NCI-H510A (cell line): ENCODE measurements at regions not wholly inside any gene's neighbourhood (a gene's known extent, or its start where the extent isn't known, plus 50 kb on each side); places are given as distances from the start of the nearest gene placed in this dataset.

Source experiments
- DNase-seq: peaks from one replicate; lab custom pipeline; 2025; lab: John Stamatoyannopoulos, UW

GRCh38 chr16:79329967-79330366 is 270.6 kb downstream of the MAF start:
- no peak for DNase-seq

DNA sequence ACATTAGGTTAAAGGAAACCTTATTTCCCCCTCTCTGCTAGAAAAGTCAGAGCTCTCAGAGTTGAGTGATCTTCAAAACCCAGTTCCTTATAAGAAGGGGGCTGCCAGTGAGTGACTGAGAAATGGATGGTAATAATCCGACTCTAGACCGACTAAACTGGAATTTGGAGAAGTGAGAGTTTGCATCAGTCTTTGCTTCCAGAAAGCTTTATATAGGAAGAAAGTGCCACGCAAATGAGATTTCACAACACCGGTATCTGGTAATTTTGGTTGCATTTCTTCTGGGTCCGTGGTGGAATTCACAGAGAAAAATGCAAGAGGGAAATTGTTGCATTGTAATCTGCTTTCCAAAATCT is 271.4 kb downstream of the MAF start:
- DNase-seq, result no peak

- no peak for DNase-seq
Observed at GRCh38 chr16:79328402-79329165, 272.0 kb downstream of the MAF start.

DNA sequence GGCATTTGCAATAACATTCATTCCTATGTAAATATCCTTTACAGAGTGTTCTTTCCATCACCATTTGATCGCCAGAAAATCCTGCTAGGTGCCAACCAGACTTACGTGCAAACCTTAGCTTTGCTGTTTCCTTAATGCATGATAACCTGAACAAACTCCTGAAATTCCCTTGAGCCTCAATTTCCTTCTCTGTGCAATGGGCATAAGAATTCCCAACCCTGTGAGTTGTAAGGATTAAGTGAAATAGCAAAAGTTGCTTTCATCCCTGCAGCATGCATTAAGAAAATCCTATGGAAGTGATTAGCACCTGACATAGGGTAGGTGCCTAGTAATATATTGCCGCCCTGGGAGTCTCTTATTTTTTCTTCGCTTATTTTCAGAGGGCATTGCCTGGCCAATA is 272.7 kb downstream of the MAF start:
- no peak for DNase-seq

DNA sequence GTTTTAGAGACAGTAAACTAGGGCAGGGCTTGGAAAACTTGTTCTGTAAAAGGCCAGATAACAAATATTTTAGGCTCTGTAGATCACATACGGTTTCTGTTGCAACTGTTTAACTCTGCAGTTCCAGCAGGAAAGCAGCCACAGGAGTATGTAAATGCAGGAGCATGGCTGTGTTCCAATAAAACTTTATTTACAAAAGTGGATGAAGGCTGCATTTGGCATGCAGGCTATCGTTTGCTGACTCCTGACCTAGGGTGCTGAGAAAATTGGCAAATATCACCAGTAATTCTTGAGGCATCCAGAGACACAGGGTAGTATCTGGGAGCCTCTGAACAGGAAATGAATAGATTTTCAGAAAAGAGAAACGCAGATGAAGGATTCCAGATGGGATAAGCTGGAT is 274.0 kb downstream of the MAF start:
- no peak for DNase-seq

GRCh38 chr16:79325226-79325945 is 275.2 kb downstream of the MAF start:
- no peak for DNase-seq

GRCh38 chr16:79320956-79321355 is 279.6 kb downstream of the MAF start:
- no peak for DNase-seq

- no peak for DNase-seq
Observed at GRCh38 chr16:79318143-79318899, 282.2 kb downstream of the MAF start.

DNA sequence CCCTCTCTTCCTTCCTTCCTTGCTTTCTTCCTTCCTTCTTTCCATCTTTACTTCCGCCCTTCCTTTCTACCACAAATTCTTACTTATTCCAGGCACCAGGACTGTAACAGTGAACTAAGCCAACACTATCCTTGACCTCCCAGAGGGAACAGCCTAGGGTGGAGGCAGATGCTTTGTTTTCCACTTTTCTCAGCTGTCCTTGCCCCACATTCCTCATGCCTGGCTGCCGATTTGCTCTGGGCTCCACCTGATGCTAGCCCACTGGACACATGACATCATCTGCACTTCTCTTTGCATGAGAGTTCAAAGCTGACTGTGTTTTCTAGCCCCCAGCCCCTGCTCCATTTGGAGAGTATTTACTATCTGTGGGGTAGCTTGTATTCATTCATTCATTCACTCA is 283.0 kb downstream of the MAF start:
- no peak for DNase-seq

- DNase-seq, result no peak
Observed at GRCh38 chr16:79317026-79317425, 283.5 kb downstream of the MAF start.

- DNase-seq, result no peak
Observed at GRCh38 chr16:79316004-79316458, 284.5 kb downstream of the MAF start.

DNA sequence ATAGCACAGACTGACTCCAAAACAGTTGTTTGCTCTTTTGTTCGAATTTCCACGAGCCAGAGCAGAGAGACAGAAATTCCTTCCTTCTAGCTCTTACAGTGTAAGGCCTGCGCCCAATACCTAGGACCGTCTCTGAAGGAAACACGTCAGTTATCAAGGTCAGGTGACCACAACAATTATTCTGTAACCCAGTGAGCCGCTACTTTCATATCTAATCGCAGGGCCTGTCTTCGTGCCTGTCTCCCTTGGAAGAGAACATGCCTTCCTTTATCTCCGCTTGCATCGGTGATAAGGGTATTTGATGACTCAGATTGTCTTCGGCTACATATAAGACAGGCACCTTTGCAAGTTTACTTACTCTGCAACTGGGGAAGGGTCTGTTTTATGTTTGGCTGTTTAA is 288.0 kb downstream of the MAF start:
- no peak for DNase-seq

DNA sequence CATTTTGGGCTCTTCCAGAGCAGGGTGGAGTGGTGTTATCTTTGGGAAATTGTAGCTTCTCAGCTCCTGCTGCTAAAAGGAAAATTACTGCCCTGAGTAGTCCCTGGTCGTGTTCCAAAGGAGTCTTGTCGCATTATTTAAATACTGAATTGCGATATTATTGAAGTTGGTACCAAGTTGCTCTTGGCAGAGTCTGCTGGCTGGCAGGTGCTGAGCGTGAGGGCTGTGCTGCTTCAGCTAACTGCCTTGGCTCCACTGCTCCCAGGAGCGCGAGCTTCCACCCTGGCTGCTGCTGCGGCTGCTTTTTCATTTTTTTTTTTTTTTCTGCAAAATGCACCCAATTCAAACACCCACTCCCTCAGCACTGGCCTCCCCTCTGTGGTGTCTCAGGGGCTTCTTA is 289.8 kb downstream of the MAF start:
- DNase-seq, result no peak

DNA sequence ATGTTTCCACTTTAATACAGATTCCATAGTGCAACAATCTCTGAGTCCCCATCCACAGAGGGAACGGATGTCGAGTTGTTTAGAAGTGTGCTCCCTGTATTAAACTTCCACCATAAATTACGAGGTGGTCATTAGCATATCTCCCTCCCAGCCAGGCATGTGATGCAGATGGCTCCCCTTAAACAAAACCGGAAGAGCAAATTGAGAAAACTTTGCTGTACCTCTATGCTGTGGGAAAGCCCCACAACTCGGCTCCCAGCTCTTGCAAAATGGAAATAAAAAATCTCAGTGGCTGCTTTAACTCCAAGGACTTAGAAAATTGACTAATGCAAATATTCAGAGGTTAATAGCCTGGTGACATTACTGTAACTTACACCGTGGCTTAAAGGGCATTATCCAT is 290.9 kb downstream of the MAF start:
- no peak for DNase-seq

GRCh38 chr16:79307214-79307613 is 293.3 kb downstream of the MAF start:
- no peak for DNase-seq

DNA sequence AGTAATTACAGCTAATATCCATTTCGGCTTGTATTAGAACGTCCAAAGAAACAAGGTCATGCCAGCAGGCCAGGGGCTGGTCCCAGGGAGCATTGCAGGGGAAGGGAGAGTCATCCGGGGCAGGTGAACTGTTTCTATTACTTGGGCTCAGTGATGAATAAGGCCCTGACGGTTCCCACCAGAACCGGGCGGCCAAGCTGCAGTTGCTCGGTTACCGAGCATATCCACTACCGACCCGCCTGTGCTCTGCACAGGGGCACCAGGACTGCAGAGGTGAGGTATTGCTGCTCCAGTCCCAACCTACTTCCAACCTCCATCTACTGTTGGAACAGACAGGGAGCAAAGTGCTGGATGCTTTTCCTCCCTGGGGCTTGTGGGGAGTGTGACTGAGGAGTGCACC is 295.5 kb downstream of the MAF start:
- no peak for DNase-seq

GRCh38 chr16:79303959-79304387 is 296.6 kb downstream of the MAF start:
- no peak for DNase-seq

DNA sequence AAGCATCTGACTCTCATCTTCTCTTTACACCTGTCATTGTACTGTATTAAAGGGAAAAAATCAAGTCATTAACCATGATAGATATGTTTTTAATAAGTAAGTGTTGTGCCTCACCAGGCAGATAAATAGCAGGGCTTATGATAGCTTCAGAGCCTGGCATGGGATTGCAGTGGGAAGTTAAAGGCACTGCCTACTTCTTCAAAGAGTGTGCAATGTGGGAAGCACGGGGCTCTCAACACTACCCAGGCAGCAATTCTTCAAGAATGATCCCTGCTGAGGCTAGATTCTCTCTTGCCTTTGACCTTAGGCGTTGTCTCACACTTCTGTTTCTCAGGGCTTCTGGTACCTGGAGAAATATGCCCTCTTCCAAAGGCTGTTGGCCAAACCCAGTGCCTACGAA is 297.3 kb downstream of the MAF start:
- no peak for DNase-seq

DNA sequence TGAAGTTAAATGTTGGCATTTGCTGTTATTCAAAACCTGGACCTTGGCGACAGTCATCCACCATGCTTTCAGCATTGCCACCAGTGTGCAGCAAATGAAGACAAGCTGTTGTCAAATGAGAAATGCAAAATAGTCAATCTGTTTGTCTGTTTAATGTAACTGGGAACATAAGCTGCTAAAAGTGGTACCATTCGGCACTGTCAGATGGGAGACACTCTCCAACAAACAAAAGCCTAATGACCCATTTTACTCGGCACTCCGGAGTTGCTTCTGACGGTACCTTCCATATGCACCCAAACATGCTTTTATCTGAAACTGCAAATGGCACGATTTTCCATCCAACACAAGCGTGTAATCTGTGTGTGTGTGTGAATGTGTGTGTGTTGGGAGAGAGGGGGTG is 297.8 kb downstream of the MAF start:
- no peak for DNase-seq

GRCh38 chr16:79301051-79301450 is 299.5 kb downstream of the MAF start:
- no peak for DNase-seq

GRCh38 chr16:79298894-79299799 is 301.4 kb downstream of the MAF start:
- DNase-seq, result no peak

GRCh38 chr16:79298476-79298875 is 302.1 kb downstream of the MAF start:
- DNase-seq, result no peak
